ENCODE measurements at regions not wholly inside any gene's neighbourhood (a gene's known extent, or its start where the extent isn't known, plus 50 kb on each side); places are given as distances from the start of the nearest gene placed in this dataset.

- no peak for TF ChIP-seq CTCF (IDR thresholded peaks at IDR 0.05)
- intact Hi-C loops (cut with DNase I): no loop called here
- Histone ChIP-seq H3K27me3 (ENCODE audit: low read depth) (no peaks in the 10 kb centered on the region), H3K4me3 (no peak overlapping the region), H3K27ac (no peak overlapping the region), H3K4me1 (no peaks in the 10 kb centered on the region), H3K9me3 (no peaks in the 10 kb centered on the region), H3K36me3 (no peaks in the 10 kb centered on the region)
- DNase-seq: no peak
- no peak for ATAC-seq
Observed at GRCh38 chr7:53940483-53940882, 601.7 kb upstream of the VSTM2A start.

DNA sequence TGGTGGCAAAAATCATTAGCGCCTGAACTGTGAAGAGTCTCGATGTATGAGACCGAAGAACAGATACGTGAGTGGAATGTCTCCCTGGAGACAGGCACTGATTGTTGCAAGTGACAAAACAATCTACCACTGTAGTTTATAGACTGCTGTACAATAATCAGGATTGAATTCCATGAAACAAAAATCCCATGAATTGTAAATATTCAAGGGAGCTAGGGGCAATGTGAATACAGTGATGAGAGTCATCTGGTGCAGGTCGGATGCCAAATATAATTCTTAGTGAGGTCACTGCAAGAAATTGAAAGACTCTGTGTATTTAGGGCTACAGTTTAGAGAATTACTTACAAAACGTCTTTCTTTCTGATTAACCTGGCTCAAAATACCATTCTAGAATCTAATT, 594.4 kb upstream of the VSTM2A start:
- DNase-seq (no peak), ATAC-seq (no peak)
- Histone ChIP-seq H3K27ac (no peak overlapping the region), H3K4me3 (no peak overlapping the region), H3K9me3 (no peaks in the 10 kb centered on the region), H3K27me3 (ENCODE audit: low read depth) (no peaks in the 10 kb centered on the region), H3K4me1 (no peaks in the 10 kb centered on the region), H3K36me3 (no peaks in the 10 kb centered on the region)
- intact Hi-C loops (cut with DNase I): no loop called here
- TF ChIP-seq CTCF (IDR thresholded peaks at IDR 0.05): no peak

DNA sequence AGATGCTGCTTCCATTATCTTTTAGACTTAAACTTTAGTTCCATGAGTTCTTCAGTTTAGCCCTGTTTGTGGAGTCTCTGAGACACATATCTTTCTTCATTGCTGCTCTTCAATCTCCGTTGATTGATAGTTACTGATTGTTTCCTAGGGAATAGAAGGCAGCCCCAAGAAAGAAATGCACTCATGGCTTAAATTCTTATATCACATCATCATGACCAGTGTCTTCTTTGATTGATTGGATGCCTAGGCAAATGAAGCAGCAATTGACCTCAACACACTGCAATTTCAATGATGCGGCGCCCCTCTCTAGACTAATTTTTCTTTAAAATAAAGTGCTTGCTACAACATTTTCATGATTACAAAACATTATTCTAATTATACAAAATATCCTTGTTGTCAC, 576.5 kb upstream of the VSTM2A start:
- Histone ChIP-seq H3K27ac (no peak overlapping the region), H3K4me3 (no peak overlapping the region), H3K27me3 (ENCODE audit: low read depth) (no peaks in the 10 kb centered on the region), H3K36me3 (no peaks in the 10 kb centered on the region), H3K4me1 (no peaks in the 10 kb centered on the region), H3K9me3 (no peaks in the 10 kb centered on the region)
- no peak for TF ChIP-seq CTCF (IDR thresholded peaks at IDR 0.05)
- ATAC-seq: no peak
- intact Hi-C loops (cut with DNase I): no loop called here
- DNase-seq: no peak

DNA sequence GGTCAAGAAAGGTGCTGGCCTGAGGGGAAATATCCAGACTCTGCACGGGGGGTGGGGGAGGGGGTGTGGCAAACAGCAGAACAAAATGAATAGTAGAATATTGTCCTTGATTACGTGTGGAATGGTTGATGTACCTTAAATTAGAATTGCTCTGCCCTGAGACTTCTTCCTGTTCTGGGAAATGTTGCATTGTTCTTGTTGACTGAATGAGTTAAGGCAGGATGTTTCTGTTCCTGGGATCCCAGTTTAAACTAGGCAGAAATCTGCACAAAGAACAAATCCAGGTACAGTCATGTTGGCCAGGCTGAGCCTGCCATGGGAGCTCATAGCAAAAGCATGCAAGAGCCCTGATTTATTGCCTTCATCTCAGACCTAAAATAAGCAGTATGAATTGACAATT, 558.7 kb upstream of the VSTM2A start:
- no peaks in the 10 kb centered on the region for H3K27me3 ChIP-seq (ENCODE audit: low read depth)
- DNase-seq (no peak), ATAC-seq (no peak)
- no peak overlapping the region for H3K4me3 ChIP-seq
- no peaks in the 10 kb centered on the region for H3K4me1 ChIP-seq
- no peak for TF ChIP-seq CTCF (IDR thresholded peaks at IDR 0.05)
- H3K36me3 ChIP-seq: no peaks in the 10 kb centered on the region
- H3K27ac ChIP-seq: no peak overlapping the region
- no peaks in the 10 kb centered on the region for H3K9me3 ChIP-seq
- intact Hi-C loops (cut with DNase I): no loop called here

GRCh38 chr7:53984776-53985175, 557.4 kb upstream of the VSTM2A start:
- H3K36me3 ChIP-seq: no peaks in the 10 kb centered on the region
- H3K27me3 ChIP-seq (ENCODE audit: low read depth): no peaks in the 10 kb centered on the region
- no peak for DNase-seq
- intact Hi-C loops (cut with DNase I): no loop called here
- H3K9me3 ChIP-seq: no peaks in the 10 kb centered on the region
- no peak overlapping the region for H3K27ac ChIP-seq
- H3K4me1 ChIP-seq: no peaks in the 10 kb centered on the region
- no peak for TF ChIP-seq CTCF (IDR thresholded peaks at IDR 0.05)
- no peak for ATAC-seq
- no peak overlapping the region for H3K4me3 ChIP-seq

DNA sequence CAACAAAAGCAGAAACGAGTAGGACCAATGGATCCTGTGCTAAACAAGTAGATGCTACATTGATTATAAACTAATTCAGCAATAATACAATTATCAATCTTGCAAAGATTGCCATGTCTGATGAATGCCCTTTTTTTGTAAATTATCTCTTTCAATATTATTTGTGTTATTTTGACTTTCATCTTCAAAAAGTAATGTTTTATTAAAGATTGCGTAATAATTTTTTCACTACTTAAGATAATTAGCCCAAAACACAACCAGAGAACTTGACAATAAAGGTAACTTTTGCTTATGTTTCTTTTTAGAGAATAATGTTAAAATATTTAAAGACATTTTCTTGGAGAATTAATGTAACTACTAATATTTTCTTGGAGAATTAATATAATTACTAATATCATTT, 553.8 kb upstream of the VSTM2A start:
- DNase-seq (no peak), ATAC-seq (no peak)
- no peak for TF ChIP-seq CTCF (IDR thresholded peaks at IDR 0.05)
- Histone ChIP-seq H3K27ac (no peak overlapping the region), H3K4me1 (no peaks in the 10 kb centered on the region), H3K27me3 (ENCODE audit: low read depth) (no peaks in the 10 kb centered on the region), H3K36me3 (no peaks in the 10 kb centered on the region), H3K4me3 (no peak overlapping the region), H3K9me3 (no peaks in the 10 kb centered on the region)
- intact Hi-C loops (cut with DNase I): no loop called here
